HCT116 (cell line): ENCODE measurements at regions not wholly inside any gene's neighbourhood (a gene's known extent, or its start where the extent isn't known, plus 50 kb on each side); places are given as distances from the start of the nearest gene placed in this dataset.

Source experiments
- ATAC-seq: fragments of 200-7000 bp; cut with Tn5 transposase; 2 replicates; pipeline ENCODE4 v1.9.1; 2020; ENCODE audit warnings: mild to moderate bottlenecking, moderate library complexity
- BruUV-seq: library from RNA; stranded (reverse); fragments of 400-500 nt; replicated peaks from 2 replicates; lab custom pipeline; 2021; lab: Mats Ljungman, UMichigan
- CTCF ChIA-PET: fragments of 300-600 bp; sonication (Branson Sonifier 250); formaldehyde crosslinking; loops from one replicate; lab custom pipeline; 2021; ENCODE audit warnings: antibody characterized with exemption; lab: Charles Lee
- POLR2A ChIA-PET: fragments of 300-600, 350-600 bp; sonication (Branson Sonifier 250); formaldehyde crosslinking; loops from one replicate; lab custom pipeline; 2021; ENCODE audit warnings: antibody characterized with exemption; lab: Charles Lee
- RAD21 ChIA-PET, 2 experiments: fragments of 300-600 bp; sonication (Branson Sonifier 250); formaldehyde crosslinking; loops; one replicate each; lab custom pipeline; 2023; ENCODE audit warnings: low total read pairs in 2 of 2; ENCODE audit not compliant: uncharacterized antibody in 2 of 2, unreplicated experiment in 2 of 2, low non-redundant PET in 1 of 2; lab: Charles Lee
- DNase-seq: peaks from one replicate; pipeline ENCODE4 v3.0.0-alpha.2; 2010; ENCODE audit warnings: low read depth, low spot score
- H2AFZ ChIP-seq: fragments of 200-600 bp; shearing (Covaris generic), sonication (generic); 2 replicates; pipeline ENCODE4 v1.6.1; 2017; ENCODE audit warnings: low read depth, mixed run types, mixed read lengths, antibody characterized with exemption, low read length; ENCODE audit not compliant: poor library complexity, severe bottlenecking
- H3K27ac ChIP-seq: 2 replicates; pipeline ENCODE4 v1.5.1; 2012; ENCODE audit warnings: low read depth, low read length
- H3K27me3 ChIP-seq: fragments of 200-600 bp; sonication (generic); 2 replicates; pipeline ENCODE4 v1.6.1; 2016; ENCODE audit warnings: mixed run types, low read length, mixed read lengths; ENCODE audit not compliant: insufficient read depth
- H3K36me3 ChIP-seq, 2 experiments: fragments of 200-500 bp in 1 of 2; fragments of 200-600 bp in 1 of 2; sonication (Bioruptor generic) in 1 of 2; sonication (generic) in 1 of 2; 2 replicates each; pipeline versions ENCODE4 v1.5.1 to v1.6.1; 2014 to 2016; ENCODE audit warnings: low read length in 2 of 2, inconsistent platforms in 1 of 2, mixed read lengths in 1 of 2, mixed run types in 1 of 2; ENCODE audit not compliant: insufficient read depth in 2 of 2, control insufficient read depth in 1 of 2
- H3K4me1 ChIP-seq, 2 experiments: fragments of 200-600 bp in 1 of 2; sonication (generic) in 1 of 2; 2 replicates each; pipeline versions ENCODE4 v1.5.1 to v1.6.1; 2012 to 2017; ENCODE audit warnings: low read length in 2 of 2, inconsistent platforms in 1 of 2, mild to moderate bottlenecking in 1 of 2, mixed read lengths in 1 of 2, mixed run types in 1 of 2, moderate library complexity in 1 of 2; ENCODE audit not compliant: insufficient read depth in 2 of 2, control insufficient read depth in 1 of 2
- H3K4me2 ChIP-seq: fragments of 200-600 bp; sonication (generic); 2 replicates; pipeline ENCODE4 v1.6.1; 2017; ENCODE audit warnings: mixed run types, low read length, mixed read lengths
- H3K4me3 ChIP-seq, 2 experiments: fragments of 200-600 bp in 1 of 2; sonication (generic) in 1 of 2; replicated peaks in 1 of 2; 2 replicates each; pipeline ENCODE4 v1.5.1; 2011 to 2016; ENCODE audit warnings: low read length in 2 of 2, control low read depth in 1 of 2, low read depth in 1 of 2, mild to moderate bottlenecking in 1 of 2, mixed read lengths in 1 of 2, mixed run types in 1 of 2
- H3K79me2 ChIP-seq: fragments of 200-600 bp; sonication (generic); 2 replicates; pipeline ENCODE4 v1.6.1; 2017; ENCODE audit warnings: mild to moderate bottlenecking, mixed run types, low read length, moderate library complexity, mixed read lengths; ENCODE audit not compliant: insufficient read depth
- H3K9ac ChIP-seq: fragments of 200-600 bp; sonication (generic); 2 replicates; pipeline ENCODE4 v1.6.1; 2016; ENCODE audit warnings: low read length, mixed read lengths
- H3K9me2 ChIP-seq: fragments of 200-600 bp; sonication (generic), shearing (Covaris generic); 2 replicates; pipeline ENCODE4 v1.6.1; 2017; ENCODE audit warnings: mixed run types, mild to moderate bottlenecking, moderate library complexity; ENCODE audit not compliant: insufficient read depth
- H3K9me3 ChIP-seq, 2 experiments: fragments of 200-500 bp in 1 of 2; fragments of 200-600 bp in 1 of 2; sonication (Bioruptor generic) in 1 of 2; sonication (generic) in 1 of 2; 2 replicates each; pipeline ENCODE4 v1.6.1; 2014 to 2017; ENCODE audit warnings: low read length in 2 of 2, mixed read lengths in 2 of 2, inconsistent platforms in 1 of 2, low read depth in 1 of 2, mild to moderate bottlenecking in 1 of 2, mixed run types in 1 of 2, moderate library complexity in 1 of 2; ENCODE audit not compliant: control insufficient read depth in 1 of 2, insufficient read depth in 1 of 2
- H4K20me1 ChIP-seq: fragments of 200-600 bp; sonication (generic), shearing (Covaris generic); 2 replicates; pipeline ENCODE4 v1.6.1; 2017; ENCODE audit warnings: mixed run types, mild to moderate bottlenecking, moderate library complexity; ENCODE audit not compliant: insufficient read depth
- EGR1 ChIP-seq: IDR thresholded peaks from 2 replicates; pipeline ENCODE4 v1.6.1; 2012; ENCODE audit warnings: low read depth
- ELF1 ChIP-seq: IDR thresholded peaks from 2 replicates; pipeline ENCODE4 v1.6.1; 2012; ENCODE audit warnings: low read depth, borderline replicate concordance
- EZH2phosphoT487 ChIP-seq: fragments of 200-600 bp; IDR thresholded peaks from 2 replicates; pipeline ENCODE4 v1.6.1; 2018; ENCODE audit warnings: antibody characterized with exemption, borderline replicate concordance
- POLR2A ChIP-seq: IDR thresholded peaks from 2 replicates; pipeline ENCODE4 v1.7.0; 2011; ENCODE audit warnings: borderline replicate concordance; ENCODE audit not compliant: insufficient read depth, insufficient read length; ENCODE audit errors: extremely low read depth
- intact Hi-C: fragments of 100-400 bp; cut with micrococcal nuclease; formaldehyde crosslinking; loops from 2 replicates; pipeline ENCODE4 v1.10.0; 2022

DNA sequence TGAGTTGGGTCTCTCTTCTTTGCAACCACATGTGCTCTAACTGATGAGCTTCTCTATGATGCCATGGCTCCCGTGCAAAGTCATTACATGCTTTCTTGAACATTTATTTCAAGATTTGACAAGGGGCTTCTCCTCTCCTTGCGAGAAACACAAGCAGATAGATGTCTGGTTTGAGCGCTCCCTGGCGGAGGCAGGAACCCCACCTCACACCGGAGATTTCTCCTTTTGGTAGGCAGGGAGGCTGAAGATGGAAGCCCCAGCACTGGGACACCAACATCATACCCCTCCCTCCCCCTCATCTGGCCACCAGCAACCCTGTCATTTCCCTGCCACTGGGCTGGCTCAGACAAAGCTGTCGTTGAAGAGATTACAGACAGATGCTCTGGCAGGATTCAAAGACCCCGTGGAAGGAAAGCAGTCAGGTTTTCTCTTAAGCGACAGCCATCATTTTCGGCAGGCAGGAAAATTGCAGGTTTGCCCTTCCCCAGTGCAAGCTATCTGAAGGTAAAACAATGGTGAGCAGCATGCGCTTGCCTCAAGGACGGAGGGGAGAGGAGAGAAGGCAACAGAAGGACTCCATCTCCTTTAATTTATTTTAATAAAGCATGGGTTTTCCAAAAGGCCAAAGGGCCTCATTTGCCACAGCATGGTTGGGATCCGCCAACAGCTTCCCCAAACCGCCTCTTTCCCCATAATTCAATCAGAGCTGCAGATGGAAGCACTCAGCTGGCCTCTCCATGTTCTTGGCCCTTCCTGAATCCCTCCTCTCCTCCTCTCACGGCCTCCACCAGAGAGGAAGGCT is 344.1 kb upstream of the TSHZ3 start:
- H3K79me2 ChIP-seq = no peaks in the 10 kb centered on the region
- H3K9me2 ChIP-seq = no peaks in the 10 kb centered on the region
- no peak overlapping the region for H2AFZ ChIP-seq
- ChIA-PET RAD21 (no interaction called here), CTCF (no interaction called here)
- H3K9me3 ChIP-seq = peaks cover 16 to 31% of the 10 kb centered on the region in 2 experiments; a peak in 2 of 4 replicates
- no TSS peak for BruUV-seq
- H3K4me3 ChIP-seq = no peak overlapping the region
- intact Hi-C loops = no loop called here
- no peak overlapping the region for H3K27ac ChIP-seq
- no peaks in the 10 kb centered on the region for H4K20me1 ChIP-seq
- no peaks in the 10 kb centered on the region for H3K27me3 ChIP-seq
- H3K9ac ChIP-seq = no peak overlapping the region
- no peaks in the 10 kb centered on the region for H3K4me1 ChIP-seq
- no peaks in the 10 kb centered on the region for H3K36me3 ChIP-seq
- no peak for ATAC-seq
- TF ChIP-seq ELF1 (no peak), EGR1 (no peak)
- TF ChIP-seq, all 23 proteins: peak for 0
- no peak for DNase-seq
- H3K4me2 ChIP-seq = no peak overlapping the region
- POLR2A ChIA-PET = no interaction called here

DNA sequence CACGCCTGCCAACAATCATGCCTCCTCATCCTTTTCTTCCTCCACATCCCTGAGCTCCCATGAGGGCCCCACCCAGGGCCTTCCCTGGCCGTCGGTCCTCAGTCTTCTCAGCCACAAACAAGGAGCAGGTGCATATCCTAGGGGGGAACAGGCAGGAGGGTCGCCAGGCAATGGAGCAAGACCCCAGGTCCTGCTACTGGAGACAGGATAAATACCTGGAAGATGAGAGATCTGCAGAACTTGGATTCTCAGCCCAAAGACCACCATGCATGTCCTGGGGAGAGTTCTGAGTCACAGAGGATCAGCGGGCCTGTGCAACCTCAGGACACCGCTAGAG is 344.7 kb upstream of the TSHZ3 start:
- H3K27me3 ChIP-seq = no peaks in the 10 kb centered on the region
- intact Hi-C loops = no loop called here
- H3K9me3 ChIP-seq = peaks cover 14 to 30% of the 10 kb centered on the region in 2 experiments; a peak in 2 of 4 replicates
- no peaks in the 10 kb centered on the region for H3K9me2 ChIP-seq
- H3K4me3 ChIP-seq = no peak overlapping the region
- no peak overlapping the region for H3K27ac ChIP-seq
- ChIA-PET POLR2A (no interaction called here), RAD21 (no interaction called here), CTCF (no interaction called here)
- TF ChIP-seq POLR2A = no peak
- no peak for TF ChIP-seq EZH2phosphoT487
- H3K36me3 ChIP-seq = no peaks in the 10 kb centered on the region
- no peaks in the 10 kb centered on the region for H3K79me2 ChIP-seq
- no TSS peak for BruUV-seq
- H3K4me1 ChIP-seq = no peaks in the 10 kb centered on the region
- DNase-seq (no peak), ATAC-seq (no peak)
- no peak overlapping the region for H2AFZ ChIP-seq
- no peaks in the 10 kb centered on the region for H4K20me1 ChIP-seq
- H3K9ac ChIP-seq = no peak overlapping the region
- no peak overlapping the region for H3K4me2 ChIP-seq
